GM12891 (cell line): ENCODE measurements at regions not wholly inside any gene's neighbourhood (a gene's known extent, or its start where the extent isn't known, plus 50 kb on each side); places are given as distances from the start of the nearest gene placed in this dataset.

Source experiments
- POLR2A ChIP-seq: IDR thresholded peaks from 2 replicates; pipeline ENCODE4 v1.6.1; 2011; ENCODE audit warnings: low read depth, low read length, control low read depth
- POLR2AphosphoS5 ChIP-seq: IDR thresholded peaks from 2 replicates; pipeline ENCODE4 v1.6.1; 2011; ENCODE audit warnings: low read depth, low read length, control low read depth
- TAF1 ChIP-seq: IDR thresholded peaks from 2 replicates; pipeline ENCODE4 v1.6.1; 2011; ENCODE audit warnings: low read depth, low read length, control low read depth

DNA sequence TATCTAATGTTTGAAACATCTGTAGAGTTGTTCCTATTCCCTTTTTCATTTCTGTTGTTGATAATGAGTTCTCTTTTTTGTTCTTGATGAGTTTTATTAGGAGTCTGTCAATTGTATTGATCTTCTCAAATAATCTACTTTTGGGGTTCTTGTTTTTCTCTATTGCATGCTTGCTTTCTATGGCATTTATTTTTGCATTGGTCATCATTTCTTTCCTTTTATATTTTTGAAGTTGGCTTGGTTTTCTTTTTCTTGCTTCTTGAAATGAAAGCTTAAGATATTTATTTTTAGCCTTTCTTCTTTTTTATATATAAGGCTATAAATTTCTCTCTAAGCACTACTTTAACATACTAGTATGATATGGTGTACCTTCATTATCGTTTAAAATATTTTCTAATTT is 381.8 kb downstream of the NPHP4 start:
- TF ChIP-seq POLR2A: no peak
- no peak for TF ChIP-seq POLR2AphosphoS5
- no peak for TF ChIP-seq TAF1
